PC-3 (cell line): ENCODE measurements at regions not wholly inside any gene's neighbourhood (a gene's known extent, or its start where the extent isn't known, plus 50 kb on each side); places are given as distances from the start of the nearest gene placed in this dataset.

Experiments
- ATAC-seq: fragments of 200-7000 bp; cut with Tn5 transposase; 2 replicates; pipeline ENCODE4 v1.9.1; 2020; ENCODE audit warnings: mild to moderate bottlenecking, moderate library complexity
- BruUV-seq: library from RNA; stranded (reverse); fragments of 400-500 nt; replicated peaks from 2 replicates; lab custom pipeline; 2021; lab: Mats Ljungman, UMichigan
- CTCF ChIA-PET: fragments of 300-600 bp; sonication (Branson Sonifier 250); formaldehyde crosslinking; loops from one replicate; lab custom pipeline; 2022; ENCODE audit warnings: antibody characterized with exemption; lab: Charles Lee
- POLR2A ChIA-PET: fragments of 300-600 bp; sonication (Branson Sonifier 250); formaldehyde crosslinking; loops from one replicate; lab custom pipeline; 2022; ENCODE audit warnings: antibody characterized with exemption; ENCODE audit not compliant: unreplicated experiment; lab: Charles Lee
- DNase-seq: peaks from one replicate; pipeline ENCODE4 v3.0.0-alpha.2; 2015
- H2AFZ ChIP-seq: fragments of 300-600 bp; sonication (generic); 2 replicates; pipeline ENCODE4 v1.6.0; 2016; ENCODE audit warnings: antibody characterized with exemption, low read length
- H3F3A ChIP-seq: fragments of 300-600 bp; sonication (generic); one replicate; pipeline ENCODE4 v1.6.0; 2017; ENCODE audit warnings: antibody characterized with exemption, low read length, control low read depth, mild to moderate bottlenecking; ENCODE audit not compliant: unreplicated experiment
- H3K27ac ChIP-seq: fragments of 300-600 bp; sonication (generic); 2 replicates; pipeline ENCODE4 v1.5.1; 2016; ENCODE audit warnings: mild to moderate bottlenecking, low read length
- H3K27me3 ChIP-seq: fragments of 300-600 bp; sonication (generic); 2 replicates; pipeline ENCODE4 v1.6.1; 2016; ENCODE audit warnings: low read length, mixed read lengths
- H3K36me3 ChIP-seq: fragments of 300-600 bp; sonication (generic); 2 replicates; pipeline ENCODE4 v1.6.1; 2016; ENCODE audit warnings: low read depth, mixed run types, low read length, mixed read lengths
- H3K4me1 ChIP-seq: fragments of 300-600 bp; sonication (generic); 2 replicates; pipeline ENCODE4 v1.5.1; 2016; ENCODE audit warnings: low read length; ENCODE audit not compliant: insufficient read depth
- H3K4me2 ChIP-seq: fragments of 300-600 bp; sonication (generic); 2 replicates; pipeline ENCODE4 v1.6.0; 2016; ENCODE audit warnings: low read length
- H3K4me3 ChIP-seq: fragments of 300-600 bp; sonication (generic); 2 replicates; pipeline ENCODE4 v1.5.1; 2016; ENCODE audit warnings: mild to moderate bottlenecking, low read length, mixed read lengths
- H3K79me2 ChIP-seq: fragments of 300-600 bp; sonication (generic); 2 replicates; pipeline ENCODE4 v1.6.1; 2017; ENCODE audit warnings: low read length, mixed read lengths
- H3K9ac ChIP-seq: fragments of 300-600 bp; sonication (generic); 2 replicates; pipeline ENCODE4 v1.6.0; 2016; ENCODE audit warnings: mild to moderate bottlenecking, low read length
- H3K9me2 ChIP-seq: fragments of 300-600 bp; sonication (generic); replicated peaks from 2 replicates; pipeline ENCODE4 v1.6.1; 2016; ENCODE audit warnings: mixed run types, low read length, mixed read lengths
- H3K9me3 ChIP-seq: fragments of 300-600 bp; sonication (generic); 2 replicates; pipeline ENCODE4 v1.6.1; 2016; ENCODE audit warnings: low read length, mixed read lengths
- H4K20me1 ChIP-seq: fragments of 300-600 bp; sonication (generic); 2 replicates; pipeline ENCODE4 v1.6.1; 2016; ENCODE audit warnings: low read length, mixed read lengths
- EZH2 ChIP-seq: fragments of 300-600 bp; sonication (generic); IDR thresholded peaks from one replicate; pipeline ENCODE4 v1.6.1; 2017; ENCODE audit warnings: antibody characterized with exemption, mild to moderate bottlenecking, low read length; ENCODE audit not compliant: unreplicated experiment
- EZH2phosphoT487 ChIP-seq: fragments of 300-600 bp; sonication (generic); IDR thresholded peaks from 2 replicates; pipeline ENCODE4 v1.6.1; 2018; ENCODE audit warnings: mild to moderate bottlenecking, antibody characterized with exemption, low read length, borderline replicate concordance
- intact Hi-C: fragments of 100-400 bp; cut with micrococcal nuclease; formaldehyde crosslinking; loops from 2 replicates; pipeline ENCODE4 v1.9.0; 2023
- TF ChIP-seq, protein P1 (sequence below): fragments of 300-600 bp; sonication (generic); conservative IDR thresholded peaks from 2 replicates; pipeline ENCODE4 v1.5.1; 2017; ENCODE audit warnings: antibody characterized with exemption, low read depth, mild to moderate bottlenecking, low read length

DNA sequence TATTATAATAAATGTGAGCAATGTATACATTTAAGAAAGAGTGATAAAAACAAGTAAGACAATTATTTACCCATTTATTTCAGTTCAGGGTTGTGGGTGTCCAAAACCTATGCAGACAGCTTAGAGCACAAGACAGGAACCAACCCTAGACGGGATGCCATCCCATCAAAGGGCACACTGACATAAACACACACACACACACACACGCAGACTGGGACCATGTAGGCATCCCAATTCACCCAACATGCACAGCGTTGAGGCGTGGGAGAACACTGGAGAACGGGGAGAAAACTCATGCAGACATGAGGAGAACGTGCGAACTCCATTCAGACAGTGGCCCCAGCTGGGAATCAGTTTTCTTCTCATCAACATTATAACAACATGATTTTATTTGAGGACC is 274.7 kb downstream of the USP25 start:
- intact Hi-C loops: loop anchor here (5.0 kb wide), 1 partner anchor 112 kb away; no protein-coding TSS in a partner anchor
- CTCF ChIA-PET: no interaction called here

DNA sequence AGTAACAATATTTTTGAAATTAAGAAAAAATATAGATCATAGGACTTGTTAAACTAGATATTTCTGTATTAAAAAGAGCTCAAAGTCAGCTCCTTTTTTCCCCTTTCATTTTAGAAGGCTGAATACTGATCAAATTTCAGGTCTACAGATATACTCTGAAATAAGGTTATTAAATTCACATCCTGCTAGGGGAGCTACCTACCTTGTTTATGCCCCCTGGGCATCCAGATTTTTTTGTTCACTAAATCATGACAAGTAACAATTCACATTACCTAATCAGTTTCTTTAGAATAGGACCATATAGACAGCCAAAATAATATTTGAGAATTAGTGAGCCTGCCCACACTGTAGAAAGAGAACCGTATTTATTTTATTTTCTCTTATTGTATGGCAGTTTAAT is 276.2 kb downstream of the USP25 start:
- Histone ChIP-seq H3K36me3 (no peaks in the 10 kb centered on the region), H4K20me1 (no peaks in the 10 kb centered on the region), H3F3A (no peaks in the 10 kb centered on the region), H3K4me1 (no peaks in the 10 kb centered on the region), H3K79me2 (no peaks in the 10 kb centered on the region), H3K27me3 (peaks cover 5% of the 10 kb centered on the region; the same call in 1 of the 2 replicates), H3K9me3 (no peaks in the 10 kb centered on the region), H2AFZ (no peak overlapping the region), H3K4me2 (no peak overlapping the region), H3K27ac (no peak overlapping the region), H3K9ac (no peak overlapping the region), H3K9me2 (no peaks in the 10 kb centered on the region), H3K4me3 (no peak overlapping the region)
- DNase-seq (peak; percentile 25), ATAC-seq (0 out of 2 replicates have a peak, but pooled peaks have one; percentile 37)
- TF ChIP-seq, protein P1, sequence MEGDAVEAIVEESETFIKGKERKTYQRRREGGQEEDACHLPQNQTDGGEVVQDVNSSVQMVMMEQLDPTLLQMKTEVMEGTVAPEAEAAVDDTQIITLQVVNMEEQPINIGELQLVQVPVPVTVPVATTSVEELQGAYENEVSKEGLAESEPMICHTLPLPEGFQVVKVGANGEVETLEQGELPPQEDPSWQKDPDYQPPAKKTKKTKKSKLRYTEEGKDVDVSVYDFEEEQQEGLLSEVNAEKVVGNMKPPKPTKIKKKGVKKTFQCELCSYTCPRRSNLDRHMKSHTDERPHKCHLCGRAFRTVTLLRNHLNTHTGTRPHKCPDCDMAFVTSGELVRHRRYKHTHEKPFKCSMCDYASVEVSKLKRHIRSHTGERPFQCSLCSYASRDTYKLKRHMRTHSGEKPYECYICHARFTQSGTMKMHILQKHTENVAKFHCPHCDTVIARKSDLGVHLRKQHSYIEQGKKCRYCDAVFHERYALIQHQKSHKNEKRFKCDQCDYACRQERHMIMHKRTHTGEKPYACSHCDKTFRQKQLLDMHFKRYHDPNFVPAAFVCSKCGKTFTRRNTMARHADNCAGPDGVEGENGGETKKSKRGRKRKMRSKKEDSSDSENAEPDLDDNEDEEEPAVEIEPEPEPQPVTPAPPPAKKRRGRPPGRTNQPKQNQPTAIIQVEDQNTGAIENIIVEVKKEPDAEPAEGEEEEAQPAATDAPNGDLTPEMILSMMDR: peak; percentile 33; the same call in 1 of the 2 replicates
- TF ChIP-seq EZH2: no peak
- POLR2A ChIA-PET: no interaction called here
- no TSS peak for BruUV-seq
- CTCF ChIA-PET: interaction anchor here (0.6 kb wide), 1 partner anchor 127 kb away, joined by 3 read pairs; no protein-coding TSS in a partner anchor
- intact Hi-C loops: no loop called here

More for the DNA sequence above, 274.7 kb downstream of the USP25 start:
- DNase-seq (no peak), ATAC-seq (no peak)
- no peaks in the 10 kb centered on the region for H3K9me3 ChIP-seq
- no peak overlapping the region for H3K4me3 ChIP-seq
- no peak overlapping the region for H3K9ac ChIP-seq
- H3K27me3 ChIP-seq: peaks cover 5% of the 10 kb centered on the region; the same call in 1 of the 2 replicates
- H3K4me2 ChIP-seq: no peak overlapping the region
- H3K79me2 ChIP-seq: no peaks in the 10 kb centered on the region
- no peaks in the 10 kb centered on the region for H3K4me1 ChIP-seq
- H3K9me2 ChIP-seq: no peaks in the 10 kb centered on the region
- H2AFZ ChIP-seq: no peak overlapping the region
- POLR2A ChIA-PET: no interaction called here
- H3K36me3 ChIP-seq: no peaks in the 10 kb centered on the region
- no peaks in the 10 kb centered on the region for H4K20me1 ChIP-seq
- TF ChIP-seq, protein P1: no peak
- TF ChIP-seq EZH2phosphoT487 (no peak), EZH2 (no peak)
- no peak overlapping the region for H3K27ac ChIP-seq
- BruUV-seq: no TSS peak
- H3F3A ChIP-seq: no peaks in the 10 kb centered on the region

DNA sequence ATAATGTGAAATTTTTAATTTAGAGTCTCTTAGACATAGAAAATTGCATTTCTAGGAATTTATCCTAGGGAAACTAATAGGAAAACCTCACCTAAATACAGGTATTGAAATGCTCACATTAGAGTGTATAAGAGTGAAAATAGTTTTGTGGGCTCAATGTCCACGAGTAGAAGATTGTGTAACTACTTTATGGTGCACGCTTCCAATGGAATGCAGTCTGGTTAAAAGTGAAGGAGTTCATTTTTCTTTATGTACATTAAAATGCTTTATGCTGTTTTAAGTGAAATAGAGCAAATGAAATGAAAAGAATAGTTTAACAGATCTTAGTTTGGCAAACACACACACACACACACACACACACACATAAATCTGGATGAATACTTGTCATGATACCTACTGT is 278.2 kb downstream of the USP25 start:
- no peak for DNase-seq
- peaks cover 5% of the 10 kb centered on the region; the same call in 1 of the 2 replicates for H3K27me3 ChIP-seq
- no peak for TF ChIP-seq EZH2phosphoT487
- TF ChIP-seq, protein P1: no peak
- TF ChIP-seq EZH2: no peak
- no peak overlapping the region for H3K9ac ChIP-seq
- H3K4me1 ChIP-seq: no peaks in the 10 kb centered on the region
- no peak overlapping the region for H2AFZ ChIP-seq
- no TSS peak for BruUV-seq
- H3K4me2 ChIP-seq: no peak overlapping the region
- H3K36me3 ChIP-seq: no peaks in the 10 kb centered on the region
- ChIA-PET POLR2A (no interaction called here), CTCF (no interaction called here)
- H3K79me2 ChIP-seq: no peaks in the 10 kb centered on the region
- intact Hi-C loops: no loop called here
- no peaks in the 10 kb centered on the region for H3K9me2 ChIP-seq
- no peak overlapping the region for H3K4me3 ChIP-seq
- H4K20me1 ChIP-seq: no peaks in the 10 kb centered on the region
- no peaks in the 10 kb centered on the region for H3K9me3 ChIP-seq
- ATAC-seq: no peak
- H3K27ac ChIP-seq: no peak overlapping the region
- no peaks in the 10 kb centered on the region for H3F3A ChIP-seq
